GM23338 (cell line): ENCODE measurements at regions not wholly inside any gene's neighbourhood (a gene's known extent, or its start where the extent isn't known, plus 50 kb on each side); places are given as distances from the start of the nearest gene placed in this dataset.

Experiments used
- ATAC-seq: fragments of 200-7000 bp; cut with Tn5 transposase; 3 replicates; pipeline ENCODE4 v1.9.1; 2020
- DNase-seq: peaks from one replicate; pipeline ENCODE4 v3.0.0-alpha.2; 2015; ENCODE audit warnings: low spot score
- H2AFZ ChIP-seq: fragments of 200-600 bp; sonication (generic); 2 replicates; pipeline ENCODE4 v1.8.0; 2016; ENCODE audit warnings: antibody characterized with exemption, mild to moderate bottlenecking, moderate library complexity
- H3F3A ChIP-seq: fragments of 200-600 bp; sonication (generic); replicated peaks from 2 replicates; pipeline ENCODE4 v1.8.0; 2017; ENCODE audit warnings: antibody characterized with exemption, mixed run types, low read depth
- H3K27ac ChIP-seq: fragments of 200-600 bp; sonication (generic); 2 replicates; pipeline ENCODE4 v1.6.1; 2016; ENCODE audit warnings: low read depth
- H3K27me3 ChIP-seq: fragments of 200-600 bp; sonication (generic); 2 replicates; pipeline ENCODE4 v1.8.0; 2016; ENCODE audit warnings: mild to moderate bottlenecking, mixed run types, moderate library complexity; ENCODE audit not compliant: insufficient read depth
- H3K36me3 ChIP-seq: fragments of 200-600 bp; sonication (generic); 2 replicates; pipeline ENCODE4 v1.8.0; 2016; ENCODE audit warnings: mild to moderate bottlenecking; ENCODE audit not compliant: insufficient read depth
- H3K4me1 ChIP-seq: fragments of 200-600 bp; sonication (generic); 2 replicates; pipeline ENCODE4 v1.8.0; 2016; ENCODE audit warnings: mild to moderate bottlenecking, moderate library complexity; ENCODE audit not compliant: insufficient read depth
- H3K4me2 ChIP-seq: fragments of 200-600 bp; sonication (generic); 2 replicates; pipeline ENCODE4 v1.7.1; 2017; ENCODE audit warnings: mixed run types
- H3K4me3 ChIP-seq: fragments of 200-600 bp; sonication (generic); 2 replicates; pipeline ENCODE4 v1.6.1; 2016; ENCODE audit warnings: mixed run types
- H3K79me2 ChIP-seq: fragments of 200-600 bp; sonication (generic); replicated peaks from 2 replicates; pipeline ENCODE4 v1.8.0; 2017; ENCODE audit warnings: mild to moderate bottlenecking; ENCODE audit not compliant: insufficient read depth
- H3K9me2 ChIP-seq: fragments of 200-600 bp; sonication (generic); 2 replicates; pipeline ENCODE4 v1.8.0; 2017; ENCODE audit not compliant: insufficient read depth
- H4K20me1 ChIP-seq: fragments of 200-600 bp; sonication (generic); replicated peaks from 2 replicates; pipeline ENCODE4 v1.8.0; 2017; ENCODE audit warnings: mild to moderate bottlenecking; ENCODE audit not compliant: insufficient read depth
- H3K27ac Mint-ChIP-seq: 2 replicates; pipeline ENCODE4 v1.8.0; 2020; ENCODE audit warnings: inconsistent platforms, mild to moderate bottlenecking, moderate library complexity, mixed read lengths
- H3K27me3 Mint-ChIP-seq: 3 replicates; pipeline ENCODE4 v1.8.0; 2022; ENCODE audit warnings: low read depth, mild to moderate bottlenecking, moderate library complexity, mixed read lengths, inconsistent platforms; ENCODE audit not compliant: insufficient read depth, poor library complexity
- H3K36me3 Mint-ChIP-seq: 3 replicates; pipeline ENCODE4 v1.8.0; 2021; ENCODE audit warnings: low read depth, mild to moderate bottlenecking, inconsistent platforms, moderate library complexity, mixed read lengths
- H3K4me1 Mint-ChIP-seq: 3 replicates; pipeline ENCODE4 v1.8.0; 2020; ENCODE audit warnings: mild to moderate bottlenecking, inconsistent platforms, mixed read lengths
- H3K4me3 Mint-ChIP-seq: 3 replicates; pipeline ENCODE4 v1.8.0; 2021; ENCODE audit warnings: moderate library complexity, mild to moderate bottlenecking, inconsistent platforms, mixed read lengths
- H3K9me3 Mint-ChIP-seq: 3 replicates; pipeline ENCODE4 v1.8.0; 2020; ENCODE audit warnings: moderate library complexity, mild to moderate bottlenecking, inconsistent platforms, mixed read lengths
- CREB1 ChIP-seq: fragments of 250-450 bp; sonication (Bioruptor Pico); IDR thresholded peaks from 2 replicates; pipeline ENCODE4 v1.5.0; 2020; ENCODE audit warnings: low read depth, mild to moderate bottlenecking, moderate library complexity
- CTCF ChIP-seq, 2 experiments: fragments of 200-600 bp in 1 of 2; sonication (generic) in 1 of 2; conservative IDR thresholded peaks; 2 replicates each; pipeline versions ENCODE4 v1.5.1 to v1.6.1; 2016 to 2017; ENCODE audit warnings: antibody characterized with exemption in 2 of 2, low read depth in 2 of 2, mild to moderate bottlenecking in 2 of 2, moderate library complexity in 1 of 2
- ETS1 ChIP-seq: IDR thresholded peaks from 2 replicates; pipeline ENCODE4 v1.6.1; 2016; ENCODE audit warnings: antibody characterized with exemption
- EZH2 ChIP-seq: fragments of 200-600 bp; sonication (generic); IDR thresholded peaks from one replicate; pipeline ENCODE4 v1.8.0; 2017; ENCODE audit warnings: antibody characterized with exemption, mild to moderate bottlenecking, low read depth; ENCODE audit not compliant: unreplicated experiment
- EZH2phosphoT487 ChIP-seq: fragments of 200-600 bp; sonication (generic); IDR thresholded peaks from one replicate; pipeline ENCODE4 v1.8.1; 2018; ENCODE audit warnings: antibody characterized with exemption; ENCODE audit not compliant: unreplicated experiment
- JUNB ChIP-seq: IDR thresholded peaks from one replicate; pipeline ENCODE4 v1.6.1; 2016; ENCODE audit warnings: antibody characterized with exemption; ENCODE audit not compliant: unreplicated experiment
- NANOG ChIP-seq: IDR thresholded peaks from 2 replicates; pipeline ENCODE4 v1.6.1; 2016; ENCODE audit warnings: antibody characterized with exemption, borderline replicate concordance
- POLR2AphosphoS5 ChIP-seq: IDR thresholded peaks from 2 replicates; pipeline ENCODE4 v1.6.1; 2016; ENCODE audit warnings: antibody characterized with exemption, low read depth
- REST ChIP-seq: IDR thresholded peaks from one replicate; pipeline ENCODE4 v1.6.1; 2018; ENCODE audit warnings: antibody characterized with exemption; ENCODE audit not compliant: unreplicated experiment
- STAT1 ChIP-seq: IDR thresholded peaks from one replicate; pipeline ENCODE4 v1.6.1; 2016; ENCODE audit warnings: antibody characterized with exemption; ENCODE audit not compliant: unreplicated experiment
- ZNF114 ChIP-seq: fragments of 250-450 bp; sonication (Bioruptor Pico); IDR thresholded peaks from 2 replicates; pipeline ENCODE4 v1.5.0; 2020; ENCODE audit warnings: mild to moderate bottlenecking, moderate library complexity
- ZNF331 ChIP-seq: fragments of 250-450 bp; sonication (Bioruptor Pico); IDR thresholded peaks from 2 replicates; pipeline ENCODE4 v1.5.0; 2020; ENCODE audit warnings: low read depth, mild to moderate bottlenecking, moderate library complexity
- ZNF462 ChIP-seq: fragments of 250-450 bp; sonication (Bioruptor Pico); IDR thresholded peaks from 2 replicates; pipeline ENCODE4 v1.5.0; 2020; ENCODE audit warnings: mild to moderate bottlenecking, moderate library complexity

GRCh38 chr3:188943591-188943990 lies 228.2 kb upstream of the TPRG1 start:
- no peak overlapping the region for H3K4me2 ChIP-seq
- H4K20me1 ChIP-seq = no peaks in the 10 kb centered on the region
- no peaks in the 10 kb centered on the region for H3K27me3 ChIP-seq
- H3K4me1 ChIP-seq = peaks cover 10% of the 10 kb centered on the region
- no peak overlapping the region for H3K4me3 ChIP-seq
- Mint-ChIP-seq H3K4me3 (no peak overlapping the region), H3K27ac (no peak overlapping the region), H3K4me1 (peaks cover 13% of the 10 kb centered on the region), H3K27me3 (peaks cover 5% of the 10 kb centered on the region), H3K9me3 (no peaks in the 10 kb centered on the region), H3K36me3 (no peaks in the 10 kb centered on the region)
- no peaks in the 10 kb centered on the region for H3K79me2 ChIP-seq
- H3K36me3 ChIP-seq = no peaks in the 10 kb centered on the region
- DNase-seq (no peak), ATAC-seq (no peak)
- H3K27ac ChIP-seq = no peak overlapping the region
- H3K9me2 ChIP-seq = peaks cover 3% of the 10 kb centered on the region; the same call in 1 of the 2 replicates
- H2AFZ ChIP-seq = no peak overlapping the region
- TF ChIP-seq EZH2 (no peak), STAT1 (no peak), CTCF (conservative IDR thresholded peaks at IDR 0.05; ENCODE audit: low read depth in 2 of 2) (no peak), NANOG (no peak), REST (no peak), EZH2phosphoT487 (no peak), ZNF114 (CRISPR knock-in tag) (no peak), ZNF462 (CRISPR knock-in tag) (no peak), CREB1 (CRISPR knock-in tag) (no peak), POLR2AphosphoS5 (no peak), ZNF331 (no peak), JUNB (no peak), ETS1 (no peak)
- no peaks in the 10 kb centered on the region for H3F3A ChIP-seq
